Peyer's patch (tissue), 4 donors: ENCODE measurements at regions not wholly inside any gene's neighbourhood (a gene's known extent, or its start where the extent isn't known, plus 50 kb on each side); places are given as distances from the start of the nearest gene placed in this dataset.

Source experiments
- DNase-seq, 3 donors: peaks; one replicate each; pipeline ENCODE4 v3.0.0-alpha.2; 2017 to 2019
- H3K27ac ChIP-seq, 4 donors: fragments of 200-600 bp; sonication (generic); one replicate each; pipeline ENCODE4 v1.5.1; 2016 to 2019
- H3K27me3 ChIP-seq, 2 donors: fragments of 200-600 bp; sonication (generic); one replicate each; pipeline ENCODE4 v1.5.1; 2019
- H3K36me3 ChIP-seq, 3 donors: fragments of 200-600 bp; sonication (generic); one replicate each; pipeline ENCODE4 v1.5.1; 2016 to 2019
- H3K4me1 ChIP-seq, 4 donors: fragments of 200-600 bp; sonication (generic); one replicate each; pipeline ENCODE4 v1.5.1; 2016 to 2019
- H3K4me3 ChIP-seq, 4 donors: fragments of 200-600 bp; sonication (generic); 1 replicate in 3 of 4; 2 replicates in 1 of 4; pipeline ENCODE4 v1.5.1; 2016 to 2019; ENCODE audit warnings: mild to moderate bottlenecking in 1 of 4
- H3K9me3 ChIP-seq, 4 donors: fragments of 200-600 bp; sonication (generic); one replicate each; pipeline ENCODE4 v1.5.1; 2016 to 2019; ENCODE audit warnings: mild to moderate bottlenecking in 1 of 4
- POLR2A ChIP-seq, 2 donors: fragments of 450-650 bp; IDR thresholded peaks; one replicate each; pipeline ENCODE4 v1.5.1; 2017; ENCODE audit warnings: antibody characterized with exemption in 2 of 2, mild to moderate bottlenecking in 2 of 2, moderate library complexity in 2 of 2
- TF ChIP-seq, protein P1 (sequence below), 6 experiments: fragments of 450-650 bp in 4 of 6; fragments of 200-600 bp in 2 of 6; sonication (generic) in 1 of 6; IDR thresholded peaks; one replicate each; pipeline ENCODE4 v1.5.1; 2017 to 2019; ENCODE audit warnings: antibody characterized with exemption in 6 of 6, mild to moderate bottlenecking in 3 of 6, moderate library complexity in 1 of 6

DNA sequence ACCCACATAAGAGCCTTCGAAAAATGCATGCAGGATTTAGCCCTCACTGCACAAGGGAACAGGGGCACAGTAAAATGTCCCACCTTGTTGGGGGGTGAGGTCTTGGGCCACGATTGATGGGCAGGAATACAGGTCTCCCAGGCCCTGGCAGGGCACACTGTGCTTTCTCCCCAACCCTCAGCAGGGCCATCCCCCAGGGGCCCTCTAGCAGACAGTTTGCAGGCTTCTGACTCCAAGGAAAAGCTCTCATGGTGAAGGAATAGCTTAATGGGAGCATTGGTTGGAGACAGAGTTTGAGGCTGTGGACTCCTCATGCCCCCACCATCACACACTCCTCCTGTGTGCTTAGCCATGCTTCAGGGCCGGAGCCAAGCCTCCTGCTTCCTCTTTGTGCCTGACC is 484.6 kb downstream of the ZNF536 start:
- Histone ChIP-seq H3K9me3 (no peaks in the 10 kb centered on the region), H3K27me3 (no peaks in the 10 kb centered on the region), H3K27ac (no peak overlapping the region), H3K4me1 (no peaks in the 10 kb centered on the region), H3K4me3 (no peak overlapping the region), H3K36me3 (no peaks in the 10 kb centered on the region)
- DNase-seq: peak in 1 of 3 donors; percentile 13
- TF ChIP-seq, protein P1, sequence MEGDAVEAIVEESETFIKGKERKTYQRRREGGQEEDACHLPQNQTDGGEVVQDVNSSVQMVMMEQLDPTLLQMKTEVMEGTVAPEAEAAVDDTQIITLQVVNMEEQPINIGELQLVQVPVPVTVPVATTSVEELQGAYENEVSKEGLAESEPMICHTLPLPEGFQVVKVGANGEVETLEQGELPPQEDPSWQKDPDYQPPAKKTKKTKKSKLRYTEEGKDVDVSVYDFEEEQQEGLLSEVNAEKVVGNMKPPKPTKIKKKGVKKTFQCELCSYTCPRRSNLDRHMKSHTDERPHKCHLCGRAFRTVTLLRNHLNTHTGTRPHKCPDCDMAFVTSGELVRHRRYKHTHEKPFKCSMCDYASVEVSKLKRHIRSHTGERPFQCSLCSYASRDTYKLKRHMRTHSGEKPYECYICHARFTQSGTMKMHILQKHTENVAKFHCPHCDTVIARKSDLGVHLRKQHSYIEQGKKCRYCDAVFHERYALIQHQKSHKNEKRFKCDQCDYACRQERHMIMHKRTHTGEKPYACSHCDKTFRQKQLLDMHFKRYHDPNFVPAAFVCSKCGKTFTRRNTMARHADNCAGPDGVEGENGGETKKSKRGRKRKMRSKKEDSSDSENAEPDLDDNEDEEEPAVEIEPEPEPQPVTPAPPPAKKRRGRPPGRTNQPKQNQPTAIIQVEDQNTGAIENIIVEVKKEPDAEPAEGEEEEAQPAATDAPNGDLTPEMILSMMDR (IDR thresholded peaks at IDR 0.05): no peak
- TF ChIP-seq POLR2A (IDR thresholded peaks at IDR 0.05): no peak

DNA sequence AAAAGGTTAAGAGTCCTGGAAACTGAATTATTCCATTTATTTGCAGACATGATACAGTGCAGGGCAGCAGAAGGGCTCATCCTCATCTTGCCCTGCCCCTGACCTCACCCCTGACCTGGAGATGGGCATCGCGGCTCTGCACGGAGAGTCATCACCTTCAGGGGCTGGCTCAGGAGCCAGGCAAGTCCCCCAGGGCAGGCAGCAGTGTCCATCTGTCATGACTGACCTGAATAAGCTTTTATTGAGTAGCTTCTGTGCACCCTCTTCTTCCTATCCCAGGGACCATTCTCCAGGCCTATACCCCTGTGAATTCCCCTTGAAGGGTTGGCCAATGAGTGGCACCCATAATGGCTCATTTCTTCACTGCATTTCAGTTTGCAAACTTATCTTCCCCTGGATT is 484.2 kb downstream of the ZNF536 start:
- H3K27me3 ChIP-seq: no peaks in the 10 kb centered on the region
- no peaks in the 10 kb centered on the region for H3K9me3 ChIP-seq
- H3K4me1 ChIP-seq: no peaks in the 10 kb centered on the region
- H3K36me3 ChIP-seq: no peaks in the 10 kb centered on the region
- no peak for DNase-seq
- H3K4me3 ChIP-seq: no peak overlapping the region
- no peak overlapping the region for H3K27ac ChIP-seq
- no peak for TF ChIP-seq POLR2A (IDR thresholded peaks at IDR 0.05)
- TF ChIP-seq, protein P1 (IDR thresholded peaks at IDR 0.05): no peak

DNA sequence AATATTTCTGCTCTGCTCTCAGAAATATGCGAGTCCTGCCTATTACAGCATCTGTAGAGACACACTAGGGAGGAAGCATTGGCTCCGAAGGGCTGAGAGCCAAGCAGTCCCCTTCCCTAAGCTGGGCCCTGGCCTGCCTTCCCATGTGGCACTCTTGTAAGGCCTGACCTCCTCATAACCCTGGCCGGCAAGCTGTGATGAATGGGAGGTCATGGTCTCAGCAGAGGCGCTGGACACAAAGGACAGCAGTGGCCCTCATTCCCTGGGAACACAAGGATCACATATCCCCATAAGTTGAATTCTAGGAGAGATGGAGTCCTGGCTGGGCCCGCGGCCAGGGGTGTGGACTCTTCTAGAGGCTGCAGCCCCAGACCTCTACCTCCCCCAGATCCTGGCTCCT is 483.3 kb downstream of the ZNF536 start:
- no peak for DNase-seq

DNA sequence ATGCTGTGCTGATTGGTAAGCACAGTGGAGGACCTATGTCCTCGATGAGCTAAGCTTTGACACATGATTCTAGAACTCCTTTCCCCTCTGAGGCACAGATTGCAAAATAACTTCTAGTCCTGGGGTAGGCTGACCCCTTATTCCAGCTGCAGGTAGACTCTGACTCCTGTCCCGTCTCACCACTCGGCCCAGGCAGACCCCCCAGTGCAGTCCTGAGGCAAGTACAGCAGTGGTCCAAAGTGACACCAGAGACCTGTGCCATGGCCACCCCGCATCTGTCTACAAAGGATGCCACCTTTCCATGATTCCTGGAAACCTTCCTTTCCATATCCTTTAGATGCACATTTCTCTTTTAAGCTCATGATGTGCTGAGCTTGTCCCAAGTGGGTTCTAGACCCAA is 482.5 kb downstream of the ZNF536 start:
- TF ChIP-seq POLR2A (IDR thresholded peaks at IDR 0.05): no peak
- TF ChIP-seq, protein P1 (IDR thresholded peaks at IDR 0.05): no peak
- no peaks in the 10 kb centered on the region for H3K36me3 ChIP-seq
- no peak for DNase-seq
- no peak overlapping the region for H3K4me3 ChIP-seq
- H3K27me3 ChIP-seq: no peaks in the 10 kb centered on the region
- no peaks in the 10 kb centered on the region for H3K9me3 ChIP-seq
- H3K27ac ChIP-seq: no peak overlapping the region
- no peaks in the 10 kb centered on the region for H3K4me1 ChIP-seq

More for the DNA sequence above, 483.3 kb downstream of the ZNF536 start:
- Histone ChIP-seq H3K9me3 (no peaks in the 10 kb centered on the region), H3K4me1 (no peaks in the 10 kb centered on the region), H3K36me3 (no peaks in the 10 kb centered on the region), H3K4me3 (no peak overlapping the region), H3K27ac (no peak overlapping the region), H3K27me3 (no peaks in the 10 kb centered on the region)
- TF ChIP-seq, protein P1 (IDR thresholded peaks at IDR 0.05): no peak
- no peak for TF ChIP-seq POLR2A (IDR thresholded peaks at IDR 0.05)

DNA sequence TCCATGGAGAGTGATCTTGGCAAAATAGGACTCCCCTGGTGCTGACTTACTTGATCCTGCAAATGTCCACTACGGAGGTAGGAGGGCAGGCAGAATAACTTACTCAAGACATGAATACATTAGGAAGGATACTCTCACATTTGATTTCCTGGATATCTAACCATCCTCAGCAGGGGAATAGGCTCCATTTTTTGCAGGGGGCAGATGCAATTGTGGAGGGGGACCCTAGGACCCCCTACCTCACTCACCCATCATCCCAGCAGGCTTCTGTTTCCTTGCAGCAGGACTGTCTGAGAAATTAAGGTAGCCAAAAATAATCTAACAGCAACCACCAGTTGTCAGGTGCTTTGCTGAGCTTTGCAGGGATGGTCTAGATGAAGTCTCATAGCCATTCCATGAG is 482.0 kb downstream of the ZNF536 start:
- H3K9me3 ChIP-seq: no peaks in the 10 kb centered on the region
- H3K27ac ChIP-seq: no peak overlapping the region
- no peak for TF ChIP-seq POLR2A (IDR thresholded peaks at IDR 0.05)
- TF ChIP-seq, protein P1 (IDR thresholded peaks at IDR 0.05): no peak
- DNase-seq: no peak
- H3K27me3 ChIP-seq: no peaks in the 10 kb centered on the region
- no peak overlapping the region for H3K4me3 ChIP-seq
- H3K36me3 ChIP-seq: no peaks in the 10 kb centered on the region
- H3K4me1 ChIP-seq: no peaks in the 10 kb centered on the region

DNA sequence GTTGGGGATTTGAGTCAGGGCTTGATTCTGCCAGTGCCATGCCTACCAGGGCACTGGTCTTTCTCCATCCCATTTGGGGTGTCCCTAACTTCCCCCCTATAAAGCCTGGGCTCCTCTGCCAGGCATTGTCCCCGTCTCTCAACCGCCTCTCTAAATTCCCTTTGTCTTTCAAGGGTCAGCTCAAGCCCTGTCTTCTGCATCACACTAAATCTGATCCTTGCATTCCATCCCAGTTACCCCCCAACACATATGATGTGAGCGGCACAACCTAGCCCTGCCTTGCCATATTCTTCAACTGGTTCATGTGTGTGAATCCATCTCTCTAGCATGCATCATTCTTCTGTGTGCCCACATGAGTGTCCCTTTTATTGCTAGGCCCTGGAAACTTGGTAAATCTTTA is 480.9 kb downstream of the ZNF536 start:
- H3K36me3 ChIP-seq: no peaks in the 10 kb centered on the region
- H3K9me3 ChIP-seq: no peaks in the 10 kb centered on the region
- no peak overlapping the region for H3K4me3 ChIP-seq
- no peak overlapping the region for H3K27ac ChIP-seq
- TF ChIP-seq, protein P1 (IDR thresholded peaks at IDR 0.05): no peak
- no peak for TF ChIP-seq POLR2A (IDR thresholded peaks at IDR 0.05)
- H3K4me1 ChIP-seq: no peaks in the 10 kb centered on the region
- DNase-seq: no peak
- no peaks in the 10 kb centered on the region for H3K27me3 ChIP-seq
